GM06990 (cell line): ENCODE measurements at regions not wholly inside any gene's neighbourhood (a gene's known extent, or its start where the extent isn't known, plus 50 kb on each side); places are given as distances from the start of the nearest gene placed in this dataset.

ENCODE experiments used
- DNase-seq: peaks from one replicate; pipeline ENCODE4 v3.0.0-alpha.2; 2011; ENCODE audit not compliant: insufficient read length; ENCODE audit errors: extremely low read depth
- H3K27me3 ChIP-seq: replicated peaks from 2 replicates; pipeline ENCODE4 v1.6.0; 2011; ENCODE audit warnings: low read length; ENCODE audit not compliant: control insufficient read depth, insufficient read depth
- H3K36me3 ChIP-seq: 2 replicates; pipeline ENCODE4 v1.5.1; 2011; ENCODE audit warnings: low read length; ENCODE audit not compliant: control insufficient read depth, insufficient read depth
- H3K4me3 ChIP-seq: replicated peaks from 2 replicates; pipeline ENCODE4 v1.5.1; 2011; ENCODE audit warnings: low read depth, mild to moderate bottlenecking, control low read depth, low read length
- TF ChIP-seq, protein P1 (sequence below): IDR thresholded peaks from 2 replicates; pipeline ENCODE4 v1.5.1; 2011; ENCODE audit warnings: low read length, control low read depth, mild to moderate bottlenecking, inconsistent platforms; ENCODE audit not compliant: insufficient read depth, poor library complexity, severe bottlenecking

DNA sequence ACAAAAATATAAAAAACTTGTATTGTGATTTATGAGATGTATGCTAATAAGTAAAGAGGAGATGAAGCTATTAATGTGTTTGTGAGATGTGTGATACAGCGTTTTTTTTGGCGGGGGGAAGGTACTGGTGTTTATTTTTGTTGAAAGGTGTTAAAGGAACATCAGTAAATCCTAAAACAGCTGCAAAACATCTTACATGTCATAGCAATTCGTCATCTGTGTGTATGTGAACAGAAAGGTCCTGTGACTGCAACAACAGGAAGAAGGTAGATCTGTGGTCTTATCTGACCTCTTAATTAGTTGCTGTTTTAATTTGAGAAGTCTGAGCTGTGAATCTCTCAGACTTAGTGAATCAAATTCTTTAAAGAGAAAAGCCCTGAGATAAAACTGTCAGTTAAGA, 1041.1 kb downstream of the JRKL start:
- DNase-seq = no peak
- H3K27me3 ChIP-seq = no peaks in the 10 kb centered on the region
- no peak overlapping the region for H3K4me3 ChIP-seq
- H3K36me3 ChIP-seq = no peaks in the 10 kb centered on the region
- TF ChIP-seq, protein P1, sequence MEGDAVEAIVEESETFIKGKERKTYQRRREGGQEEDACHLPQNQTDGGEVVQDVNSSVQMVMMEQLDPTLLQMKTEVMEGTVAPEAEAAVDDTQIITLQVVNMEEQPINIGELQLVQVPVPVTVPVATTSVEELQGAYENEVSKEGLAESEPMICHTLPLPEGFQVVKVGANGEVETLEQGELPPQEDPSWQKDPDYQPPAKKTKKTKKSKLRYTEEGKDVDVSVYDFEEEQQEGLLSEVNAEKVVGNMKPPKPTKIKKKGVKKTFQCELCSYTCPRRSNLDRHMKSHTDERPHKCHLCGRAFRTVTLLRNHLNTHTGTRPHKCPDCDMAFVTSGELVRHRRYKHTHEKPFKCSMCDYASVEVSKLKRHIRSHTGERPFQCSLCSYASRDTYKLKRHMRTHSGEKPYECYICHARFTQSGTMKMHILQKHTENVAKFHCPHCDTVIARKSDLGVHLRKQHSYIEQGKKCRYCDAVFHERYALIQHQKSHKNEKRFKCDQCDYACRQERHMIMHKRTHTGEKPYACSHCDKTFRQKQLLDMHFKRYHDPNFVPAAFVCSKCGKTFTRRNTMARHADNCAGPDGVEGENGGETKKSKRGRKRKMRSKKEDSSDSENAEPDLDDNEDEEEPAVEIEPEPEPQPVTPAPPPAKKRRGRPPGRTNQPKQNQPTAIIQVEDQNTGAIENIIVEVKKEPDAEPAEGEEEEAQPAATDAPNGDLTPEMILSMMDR = no peak

DNA sequence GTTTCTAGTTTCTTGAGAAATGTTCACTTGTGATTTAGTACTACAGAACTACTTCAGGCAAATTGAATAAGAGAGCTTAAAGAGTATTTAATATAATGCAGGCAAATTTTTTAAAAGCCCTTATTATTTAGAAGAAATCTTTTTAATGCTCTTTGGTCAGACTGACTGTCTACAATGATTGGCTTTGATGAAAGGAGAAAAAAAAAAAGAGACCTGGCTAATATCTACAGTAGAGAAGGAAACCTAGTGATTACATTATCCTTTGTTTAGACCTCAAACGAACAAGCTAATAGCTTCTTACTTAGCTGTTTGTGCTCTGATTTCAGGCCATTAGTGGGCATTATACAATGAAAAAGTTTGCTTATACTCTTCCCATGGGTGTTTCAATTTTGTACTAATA, 1043.1 kb downstream of the JRKL start:
- DNase-seq = no peak

DNA sequence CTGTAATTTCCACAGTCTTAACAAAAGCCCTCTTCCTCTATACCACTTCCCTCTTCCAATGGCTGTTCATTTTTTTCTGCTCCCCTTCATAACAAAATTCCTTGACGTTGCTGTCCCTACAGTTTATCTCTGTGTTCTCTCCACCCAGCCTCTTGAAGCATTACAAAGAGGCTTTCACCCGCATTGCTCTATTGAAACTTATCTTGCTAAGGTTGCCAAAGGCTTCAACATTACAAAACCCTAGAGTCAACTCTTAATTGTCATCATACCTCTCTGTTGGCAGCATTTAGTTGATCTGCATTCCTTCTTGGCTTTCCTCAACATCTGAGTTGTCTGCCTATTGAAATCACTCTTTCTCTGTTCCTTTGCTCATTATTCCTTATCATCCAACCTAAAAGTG, 1055.7 kb downstream of the JRKL start:
- TF ChIP-seq, protein P1 = no peak
- H3K4me3 ChIP-seq = no peak overlapping the region
- H3K27me3 ChIP-seq = no peaks in the 10 kb centered on the region
- H3K36me3 ChIP-seq = no peaks in the 10 kb centered on the region
- DNase-seq = no peak

More for the DNA sequence above, 1043.1 kb downstream of the JRKL start:
- no peaks in the 10 kb centered on the region for H3K36me3 ChIP-seq
- H3K27me3 ChIP-seq = no peaks in the 10 kb centered on the region
- no peak overlapping the region for H3K4me3 ChIP-seq
- TF ChIP-seq, protein P1 = no peak

DNA sequence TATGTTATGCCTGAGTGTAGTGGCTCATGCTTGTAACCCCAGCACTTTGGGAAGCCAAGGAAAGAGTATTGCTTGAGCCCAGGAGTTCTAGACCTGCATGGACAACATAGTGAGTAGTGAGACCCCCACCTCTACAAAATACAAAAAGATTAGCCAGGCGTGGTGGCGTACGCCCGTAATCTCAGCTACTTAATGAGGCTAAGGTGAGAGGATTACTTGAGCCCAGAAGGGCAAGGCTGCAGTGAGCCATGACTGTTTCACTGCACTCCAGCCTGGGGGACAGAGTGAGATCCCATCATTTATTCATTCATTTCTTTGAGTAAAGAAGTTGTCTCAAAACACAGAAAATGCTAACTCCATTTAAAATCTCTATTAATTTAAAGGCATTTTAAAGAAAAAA, 1061.6 kb downstream of the JRKL start:
- no peak for DNase-seq
- no peaks in the 10 kb centered on the region for H3K36me3 ChIP-seq
- H3K27me3 ChIP-seq = no peaks in the 10 kb centered on the region
- no peak overlapping the region for H3K4me3 ChIP-seq
- TF ChIP-seq, protein P1 = no peak

DNA sequence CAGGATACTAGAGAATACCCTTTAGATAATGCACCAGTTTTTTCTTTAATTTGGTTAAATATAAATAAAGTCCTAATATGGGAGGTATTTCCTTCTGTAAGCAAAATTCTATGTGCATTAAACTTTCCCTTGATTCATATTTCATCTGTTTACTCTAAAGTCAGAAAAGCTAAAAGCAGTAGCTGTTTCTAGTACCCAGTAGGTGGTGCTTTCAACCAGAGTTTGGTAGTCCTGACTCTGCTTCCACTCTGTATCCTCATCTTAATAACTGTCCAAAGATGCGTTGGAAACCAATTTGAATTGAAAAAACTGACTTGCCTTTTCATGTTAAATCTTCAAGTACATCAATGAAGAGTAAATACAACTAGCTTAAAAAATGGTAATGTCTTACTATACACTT, 1065.2 kb downstream of the JRKL start:
- TF ChIP-seq, protein P1 = no peak
- Histone ChIP-seq H3K4me3 (no peak overlapping the region), H3K36me3 (no peaks in the 10 kb centered on the region), H3K27me3 (no peaks in the 10 kb centered on the region)
- no peak for DNase-seq

DNA sequence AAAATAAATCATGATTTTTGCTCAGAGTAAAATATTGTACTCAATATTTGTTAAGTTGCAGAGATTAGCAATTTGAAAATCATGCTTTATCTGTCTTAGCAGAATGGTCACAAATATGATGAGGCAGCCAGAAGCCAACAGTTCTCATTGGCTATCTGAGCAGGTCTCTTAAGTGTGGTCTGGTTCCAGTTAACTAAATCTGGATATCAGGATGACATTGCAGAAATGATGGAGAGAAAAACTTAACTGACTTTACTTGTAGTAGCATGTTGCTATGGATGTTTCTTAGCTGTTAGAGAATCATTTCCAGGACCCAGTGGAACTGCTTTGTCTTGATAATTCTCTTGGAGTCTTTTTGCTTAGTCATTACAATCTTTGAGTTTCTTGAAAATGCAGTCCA, 1070.3 kb downstream of the JRKL start:
- TF ChIP-seq, protein P1 = no peak
- Histone ChIP-seq H3K27me3 (no peaks in the 10 kb centered on the region), H3K4me3 (no peak overlapping the region), H3K36me3 (no peaks in the 10 kb centered on the region)
- DNase-seq = no peak
